Natural killer cell (primary cell): ENCODE measurements at regions not wholly inside any gene's neighbourhood (a gene's known extent, or its start where the extent isn't known, plus 50 kb on each side); places are given as distances from the start of the nearest gene placed in this dataset.

ENCODE experiments used
- ATAC-seq, 3 donors: fragments of 150-1000 bp in 2 of 3; fragments of 200-7000 bp in 1 of 3; cut with Tn5 transposase; 1 replicate in 1 of 3; 2 replicates in 2 of 3; pipeline ENCODE4 v1.10.0; 2021; ENCODE audit warnings: mild to moderate bottlenecking in 2 of 3, moderate library complexity in 2 of 3
- DNase-seq, 2 donors: peaks; one replicate each; pipeline versions ENCODE4 v3.0.0 to v3.0.0-alpha.2; 2013 to 2021; ENCODE audit warnings: mixed read lengths in 1 of 2
- H3K27ac ChIP-seq: one replicate; pipeline ENCODE4 v1.5.1; 2013; ENCODE audit warnings: mild to moderate bottlenecking, low read length
- H3K27me3 ChIP-seq: one replicate; pipeline ENCODE4 v1.6.1; 2013; ENCODE audit warnings: low read length; ENCODE audit not compliant: control insufficient read depth, insufficient read depth
- H3K36me3 ChIP-seq: one replicate; pipeline ENCODE4 v1.6.1; 2013; ENCODE audit warnings: low read length; ENCODE audit not compliant: control insufficient read depth, insufficient read depth
- H3K4me1 ChIP-seq: one replicate; pipeline ENCODE4 v1.6.1; 2013; ENCODE audit warnings: low read length; ENCODE audit not compliant: control insufficient read depth, insufficient read depth
- H3K4me3 ChIP-seq: one replicate; pipeline ENCODE4 v1.5.1; 2013; ENCODE audit warnings: low read length
- H3K9me3 ChIP-seq: one replicate; pipeline ENCODE4 v1.6.1; 2013; ENCODE audit warnings: low read length; ENCODE audit not compliant: control insufficient read depth, insufficient read depth
- H3K27ac Mint-ChIP-seq, 2 donors: one replicate each; pipeline ENCODE4 v1.8.0; 2022; ENCODE audit warnings: mild to moderate bottlenecking in 2 of 2, mixed read lengths in 2 of 2, moderate library complexity in 1 of 2
- H3K27me3 Mint-ChIP-seq, 2 donors: one replicate each; pipeline ENCODE4 v1.8.0; 2022; ENCODE audit warnings: low read depth in 2 of 2, mixed read lengths in 2 of 2
- H3K36me3 Mint-ChIP-seq: one replicate; pipeline ENCODE4 v1.8.0; 2022; ENCODE audit warnings: mixed read lengths
- H3K4me1 Mint-ChIP-seq, 2 donors: one replicate each; pipeline ENCODE4 v1.8.0; 2022; ENCODE audit warnings: mixed read lengths in 2 of 2
- H3K4me3 Mint-ChIP-seq: one replicate; pipeline ENCODE4 v1.8.0; 2022; ENCODE audit warnings: mild to moderate bottlenecking, moderate library complexity, mixed read lengths
- H3K9me3 Mint-ChIP-seq, 2 donors: one replicate each; pipeline ENCODE4 v1.8.0; 2022; ENCODE audit warnings: mixed read lengths in 2 of 2
- WGBS: methylation state at CpG from one replicate; pipeline ENCODE4 v1.1.7; 2013; ENCODE audit warnings: missing lambda C conversion rate; ENCODE audit not compliant: insufficient coverage; 5-methylcytosine and 5-hydroxymethylcytosine counted together
- intact Hi-C: fragments of 100-400 bp; cut with micrococcal nuclease; formaldehyde crosslinking; loops from one replicate; pipeline ENCODE4 v1.14.2; 2022
- TF ChIP-seq, protein P1 (sequence below): fragments of 200-600 bp; IDR thresholded peaks from one replicate; pipeline ENCODE4 v1.8.0; 2022; ENCODE audit warnings: antibody characterized with exemption

DNA sequence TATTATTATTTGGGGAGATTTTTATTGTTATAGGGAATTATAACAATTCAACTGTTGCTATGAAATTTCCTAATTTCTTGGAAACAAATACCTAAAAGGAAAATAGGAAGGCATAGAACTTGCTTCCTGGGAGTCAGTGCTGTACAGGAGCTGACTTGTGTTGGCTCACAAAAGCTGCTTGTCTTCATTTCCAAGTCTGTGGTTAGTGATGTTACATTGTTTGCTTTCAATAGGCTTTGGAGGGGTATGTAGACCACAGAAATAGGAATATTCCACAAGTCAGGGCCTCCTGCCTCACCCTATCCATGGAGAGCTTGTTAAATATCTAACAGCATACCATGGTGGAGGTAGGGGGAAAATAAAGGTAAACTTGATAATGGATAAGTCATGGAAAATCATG lies 688.9 kb upstream of the FAM98A start:
- Mint-ChIP-seq H3K4me1 (no peaks in the 10 kb centered on the region), H3K9me3 (peaks cover 11 to 14% of the 10 kb centered on the region in 2 donors), H3K27me3 (no peaks in the 10 kb centered on the region), H3K36me3 (no peaks in the 10 kb centered on the region), H3K27ac (no peak overlapping the region), H3K4me3 (no peak overlapping the region)
- intact Hi-C loops: no loop called here
- TF ChIP-seq, protein P1, sequence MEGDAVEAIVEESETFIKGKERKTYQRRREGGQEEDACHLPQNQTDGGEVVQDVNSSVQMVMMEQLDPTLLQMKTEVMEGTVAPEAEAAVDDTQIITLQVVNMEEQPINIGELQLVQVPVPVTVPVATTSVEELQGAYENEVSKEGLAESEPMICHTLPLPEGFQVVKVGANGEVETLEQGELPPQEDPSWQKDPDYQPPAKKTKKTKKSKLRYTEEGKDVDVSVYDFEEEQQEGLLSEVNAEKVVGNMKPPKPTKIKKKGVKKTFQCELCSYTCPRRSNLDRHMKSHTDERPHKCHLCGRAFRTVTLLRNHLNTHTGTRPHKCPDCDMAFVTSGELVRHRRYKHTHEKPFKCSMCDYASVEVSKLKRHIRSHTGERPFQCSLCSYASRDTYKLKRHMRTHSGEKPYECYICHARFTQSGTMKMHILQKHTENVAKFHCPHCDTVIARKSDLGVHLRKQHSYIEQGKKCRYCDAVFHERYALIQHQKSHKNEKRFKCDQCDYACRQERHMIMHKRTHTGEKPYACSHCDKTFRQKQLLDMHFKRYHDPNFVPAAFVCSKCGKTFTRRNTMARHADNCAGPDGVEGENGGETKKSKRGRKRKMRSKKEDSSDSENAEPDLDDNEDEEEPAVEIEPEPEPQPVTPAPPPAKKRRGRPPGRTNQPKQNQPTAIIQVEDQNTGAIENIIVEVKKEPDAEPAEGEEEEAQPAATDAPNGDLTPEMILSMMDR: no peak
- ATAC-seq (no peak), DNase-seq (no peak)
- Histone ChIP-seq H3K9me3 (no peaks in the 10 kb centered on the region), H3K4me3 (no peak overlapping the region), H3K36me3 (no peaks in the 10 kb centered on the region), H3K27me3 (no peaks in the 10 kb centered on the region), H3K4me1 (no peaks in the 10 kb centered on the region), H3K27ac (no peak overlapping the region)

DNA sequence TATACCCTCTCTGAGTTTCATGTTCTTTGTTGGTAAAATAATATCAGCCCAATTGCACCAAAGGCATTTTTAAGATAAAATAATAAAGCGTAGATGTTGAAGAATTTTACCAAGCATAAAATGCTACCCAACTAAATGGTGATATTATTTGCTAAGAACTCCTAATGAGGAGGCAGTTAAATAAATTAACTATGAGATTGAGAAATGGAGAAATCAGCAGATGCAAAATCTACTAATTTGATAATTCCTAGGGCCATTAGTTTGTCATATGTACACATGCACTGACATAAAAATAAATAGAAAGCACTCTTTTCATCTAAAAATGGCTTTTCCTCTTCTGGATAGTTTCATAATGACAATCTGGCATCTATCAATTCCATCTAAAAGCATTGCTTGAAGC lies 681.5 kb upstream of the FAM98A start:
- TF ChIP-seq, protein P1: no peak
- Mint-ChIP-seq H3K27ac (no peak overlapping the region), H3K9me3 (peaks cover 4 to 7% of the 10 kb centered on the region in 2 donors), H3K4me1 (no peaks in the 10 kb centered on the region), H3K27me3 (no peaks in the 10 kb centered on the region), H3K36me3 (no peaks in the 10 kb centered on the region), H3K4me3 (no peak overlapping the region)
- DNase-seq: no peak
- H3K9me3 ChIP-seq: no peaks in the 10 kb centered on the region
- no peaks in the 10 kb centered on the region for H3K36me3 ChIP-seq
- ATAC-seq: no peak
- H3K4me3 ChIP-seq: no peak overlapping the region
- H3K27me3 ChIP-seq: no peaks in the 10 kb centered on the region
- no peaks in the 10 kb centered on the region for H3K4me1 ChIP-seq
- intact Hi-C loops: no loop called here
- no peak overlapping the region for H3K27ac ChIP-seq
- no CpG with 5 or more reads among the region's 1 CpG for WGBS

DNA sequence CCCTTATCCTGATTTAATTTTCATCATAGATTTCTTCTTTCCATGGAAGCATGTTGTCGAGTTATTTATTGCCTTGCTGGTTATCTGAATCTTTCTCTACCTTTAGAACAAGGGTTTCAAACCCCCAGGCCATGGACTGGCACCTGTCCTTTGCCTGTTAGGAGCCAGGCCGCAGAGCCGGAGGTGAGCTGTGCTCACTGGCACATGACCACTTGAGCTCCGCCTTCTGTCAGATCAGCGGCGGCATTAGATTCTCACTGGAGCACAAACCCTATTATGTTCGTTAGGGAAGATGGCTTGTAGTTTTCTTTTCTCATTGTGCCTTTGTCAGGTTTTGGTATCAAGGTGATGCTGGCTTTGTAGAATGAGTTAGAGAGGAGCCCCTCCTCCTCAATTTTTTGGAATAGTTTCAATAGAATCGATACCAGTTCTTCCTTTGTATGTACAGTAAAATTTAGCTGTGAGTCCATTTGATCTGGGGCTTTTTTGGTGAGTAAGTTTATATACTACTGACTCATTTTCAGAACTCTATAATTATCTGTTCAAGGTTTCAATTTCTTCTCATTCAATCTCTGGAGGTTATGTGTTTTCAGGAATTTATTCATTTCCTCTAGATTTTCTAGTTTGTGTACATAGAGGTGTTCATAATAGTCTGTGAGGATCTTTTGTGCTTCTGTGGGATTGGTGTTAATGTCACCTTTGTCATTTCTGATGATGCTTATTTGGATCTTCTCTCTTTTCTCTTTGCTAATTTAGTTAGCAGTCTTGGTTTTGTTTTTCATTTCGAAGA lies 668.0 kb upstream of the FAM98A start:
- H3K36me3 Mint-ChIP-seq: no peaks in the 10 kb centered on the region
- TF ChIP-seq, protein P1: no peak
- H3K27ac Mint-ChIP-seq: no peak overlapping the region
- H3K27me3 ChIP-seq: no peaks in the 10 kb centered on the region
- no peak overlapping the region for H3K27ac ChIP-seq
- DNase-seq (no peak), ATAC-seq (no peak)
- no peaks in the 10 kb centered on the region for H3K4me1 Mint-ChIP-seq
- WGBS: 83% methylated on average over 7 of the region's 9 CpGs
- no peak overlapping the region for H3K4me3 ChIP-seq
- no peaks in the 10 kb centered on the region for H3K36me3 ChIP-seq
- no peak overlapping the region for H3K4me3 Mint-ChIP-seq
- intact Hi-C loops: no loop called here
- H3K9me3 ChIP-seq: no peaks in the 10 kb centered on the region
- no peaks in the 10 kb centered on the region for H3K27me3 Mint-ChIP-seq
- no peaks in the 10 kb centered on the region for H3K4me1 ChIP-seq
- peaks cover 9 to 20% of the 10 kb centered on the region in 2 donors for H3K9me3 Mint-ChIP-seq

DNA sequence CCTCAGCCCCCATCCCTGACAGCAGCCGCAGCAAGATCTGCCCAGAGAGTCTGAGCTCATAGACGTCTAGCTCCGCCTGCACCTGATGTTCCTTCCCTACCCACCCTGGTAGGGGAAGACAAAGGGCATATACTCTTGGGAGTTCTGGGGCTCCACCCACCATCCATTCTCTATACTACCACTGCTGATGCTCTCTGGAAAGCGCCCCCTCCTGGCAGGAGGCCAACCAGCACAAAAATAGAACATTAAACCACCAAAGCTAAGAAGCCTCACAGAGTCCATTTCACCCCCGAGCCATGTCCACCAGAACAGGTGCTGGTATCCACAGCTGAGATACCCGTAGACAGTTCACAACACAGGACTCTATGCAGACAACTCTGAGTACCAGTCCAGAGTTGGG lies 662.6 kb upstream of the FAM98A start:
- no peak for ATAC-seq
- intact Hi-C loops: no loop called here
- TF ChIP-seq, protein P1: no peak
- no peak overlapping the region for H3K27ac Mint-ChIP-seq
- Histone ChIP-seq H3K36me3 (no peaks in the 10 kb centered on the region), H3K9me3 (peaks cover 9% of the 10 kb centered on the region), H3K27ac (no peak overlapping the region), H3K27me3 (no peaks in the 10 kb centered on the region), H3K4me1 (no peaks in the 10 kb centered on the region), H3K4me3 (no peak overlapping the region)
- no peak for DNase-seq
- no peaks in the 10 kb centered on the region for H3K36me3 Mint-ChIP-seq
- WGBS: 93% methylated on average over 6 of the region's 6 CpGs
- peaks cover 9 to 24% of the 10 kb centered on the region in 2 donors for H3K9me3 Mint-ChIP-seq
- no peaks in the 10 kb centered on the region for H3K4me1 Mint-ChIP-seq
- H3K4me3 Mint-ChIP-seq: no peak overlapping the region
- no peaks in the 10 kb centered on the region for H3K27me3 Mint-ChIP-seq
